ENCODE measurements at regions not wholly inside any gene's neighbourhood (a gene's known extent, or its start where the extent isn't known, plus 50 kb on each side); places are given as distances from the start of the nearest gene placed in this dataset.

- no peak for DNase-seq (ENCODE audit: low spot score)
- no peak for TF ChIP-seq CTCF (IDR thresholded peaks at IDR 0.05; ENCODE audit: extremely low read depth, missing control alignments)
Observed at GRCh38 chr2:120953066-120953756, 217.5 kb downstream of the GLI2 start.

GRCh38 chr2:120953843-120954584, 218.3 kb downstream of the GLI2 start:
- no peak for DNase-seq (ENCODE audit: low spot score)
- no peak for TF ChIP-seq CTCF (IDR thresholded peaks at IDR 0.05; ENCODE audit: extremely low read depth, missing control alignments)

- no peak for TF ChIP-seq CTCF (IDR thresholded peaks at IDR 0.05; ENCODE audit: extremely low read depth, missing control alignments)
- no peak for DNase-seq (ENCODE audit: low spot score)
Observed at GRCh38 chr2:120954939-120955338, 219.3 kb downstream of the GLI2 start.

- no peak for DNase-seq (ENCODE audit: low spot score)
- TF ChIP-seq CTCF (IDR thresholded peaks at IDR 0.05; ENCODE audit: extremely low read depth, missing control alignments): no peak
Observed at GRCh38 chr2:120955427-120955826, 219.8 kb downstream of the GLI2 start.

GRCh38 chr2:120956486-120957156, 221.0 kb downstream of the GLI2 start:
- TF ChIP-seq CTCF (IDR thresholded peaks at IDR 0.05; ENCODE audit: extremely low read depth, missing control alignments): no peak
- DNase-seq (ENCODE audit: low spot score): no peak

- no peak for DNase-seq (ENCODE audit: low spot score)
- no peak for TF ChIP-seq CTCF (IDR thresholded peaks at IDR 0.05; ENCODE audit: extremely low read depth, missing control alignments)
Observed at GRCh38 chr2:120957905-120958304, 222.2 kb downstream of the GLI2 start.

Data from GM20000 (cell line).